Stimulated activated CD4-positive, alpha-beta T cell treated with anti-CD3 and anti-CD28 coated beads, Interleukin-4, amount 100 ng/mL, for 1 hour (primary cell): ENCODE measurements at regions not wholly inside any gene's neighbourhood (a gene's known extent, or its start where the extent isn't known, plus 50 kb on each side); places are given as distances from the start of the nearest gene placed in this dataset.
"Not testable (repeated sequence)": the region's sequence is repeated elsewhere in the genome, so short reads cannot be mapped to it uniquely, and the experiment has no call there.

Experiments used
- DNase-seq: peaks from one replicate; pipeline ENCODE4 v3.0.0-alpha.2; 2020

DNA sequence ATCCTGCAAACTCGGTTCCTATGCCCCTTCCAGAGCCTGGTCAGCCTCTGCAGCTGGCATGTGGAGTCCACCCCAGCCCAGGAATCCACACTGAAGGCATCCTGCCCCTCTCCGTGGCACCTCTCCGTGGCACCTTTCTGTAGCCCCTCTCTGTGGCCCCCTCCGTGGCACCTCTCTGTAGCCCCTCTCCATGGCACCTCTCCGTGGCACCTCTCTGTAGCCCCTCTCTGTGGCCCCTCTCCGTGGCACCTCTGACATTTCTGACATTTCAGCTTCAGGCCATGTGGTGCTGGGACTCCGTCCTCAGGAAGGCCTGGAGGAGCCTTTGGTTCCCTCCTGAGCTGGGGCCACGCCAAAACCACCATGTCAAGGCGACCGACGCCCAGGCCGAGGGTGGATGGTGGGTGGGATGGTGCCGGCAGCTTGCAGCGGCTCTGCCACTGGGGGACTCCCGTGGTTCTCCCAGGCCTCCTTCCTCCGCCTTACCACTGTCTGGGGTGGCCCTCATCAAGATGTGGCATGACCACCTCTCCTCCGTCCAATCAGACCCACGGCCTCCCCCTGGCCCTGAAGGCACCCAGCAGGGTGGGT lies 1518.5 kb downstream of the BRD1 start:
- no peak for DNase-seq

DNA sequence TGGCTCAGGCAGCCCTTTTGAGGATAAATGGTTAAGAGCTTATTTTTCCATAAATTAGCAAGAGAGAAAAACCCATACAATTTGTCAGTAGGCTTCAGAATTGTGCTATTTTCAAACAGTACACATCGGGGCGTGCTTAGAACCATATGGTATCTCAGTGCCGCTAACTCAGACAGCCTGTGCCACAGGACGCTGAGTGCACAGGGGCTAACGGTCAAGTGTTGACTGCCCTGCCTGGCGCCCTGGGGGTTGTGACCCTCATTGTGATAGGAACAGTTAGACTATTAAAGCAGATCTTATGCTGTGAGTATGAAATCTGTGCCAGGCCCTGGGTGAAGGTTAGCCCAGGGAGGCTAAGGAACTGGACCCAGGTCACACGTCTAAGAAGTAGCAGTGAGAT lies 1519.7 kb downstream of the BRD1 start:
- DNase-seq: no peak

DNA sequence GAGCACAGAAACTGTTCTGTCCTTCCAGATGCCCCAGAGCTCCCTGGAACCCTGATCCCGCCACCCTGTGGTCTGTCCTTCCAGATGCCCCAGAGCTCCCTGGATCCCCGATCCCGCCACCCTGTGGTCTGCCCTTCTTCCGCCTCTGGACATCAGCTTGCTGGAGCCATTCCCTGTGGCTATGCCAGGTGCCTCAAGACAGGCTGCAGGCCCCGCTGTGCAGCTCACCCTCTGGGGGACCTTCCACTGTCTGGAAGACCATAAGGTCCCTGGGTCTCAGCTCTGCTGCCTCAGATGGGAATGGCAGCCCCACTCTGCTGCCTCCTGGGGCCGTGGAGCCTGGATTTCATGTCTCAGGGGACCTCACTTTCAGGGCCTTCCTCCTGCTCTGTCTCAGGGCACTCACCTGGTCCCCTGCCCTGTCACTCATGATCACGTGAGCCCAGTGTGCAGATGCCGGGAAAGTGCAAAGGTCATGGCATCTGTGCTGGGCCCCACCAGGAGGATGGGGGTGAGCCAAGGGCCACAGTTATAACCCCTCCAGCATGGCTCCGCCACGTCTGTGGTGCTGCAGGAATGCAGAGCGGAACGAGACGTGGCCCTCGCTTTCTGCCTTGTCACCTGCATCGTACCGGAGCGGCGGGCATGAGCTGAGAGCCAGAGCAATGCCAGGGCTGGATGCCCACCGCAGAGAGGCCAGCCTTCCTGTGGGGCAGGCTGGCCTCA lies 1520.7 kb downstream of the BRD1 start:
- no peak for DNase-seq

DNA sequence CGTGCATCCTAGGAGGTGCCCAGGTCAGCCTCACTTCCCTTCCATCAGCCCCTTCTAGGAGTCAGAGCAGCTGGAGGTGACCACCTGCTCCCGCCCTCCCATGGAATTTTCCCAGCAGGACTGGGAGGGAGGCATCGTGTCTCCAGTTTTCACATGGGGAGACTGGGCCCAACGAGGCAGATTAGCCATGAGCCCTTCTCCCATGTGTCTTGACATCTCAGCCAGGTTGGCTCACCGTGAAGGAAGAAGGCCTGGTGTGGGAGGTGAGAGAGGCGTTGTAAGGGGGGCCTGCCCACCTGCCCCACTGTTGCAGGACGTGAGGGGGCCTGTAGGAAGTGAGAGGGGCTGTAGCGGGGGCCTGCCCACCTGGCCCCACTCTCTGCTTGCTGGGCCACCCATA lies 1521.4 kb downstream of the BRD1 start:
- DNase-seq: no peak

DNA sequence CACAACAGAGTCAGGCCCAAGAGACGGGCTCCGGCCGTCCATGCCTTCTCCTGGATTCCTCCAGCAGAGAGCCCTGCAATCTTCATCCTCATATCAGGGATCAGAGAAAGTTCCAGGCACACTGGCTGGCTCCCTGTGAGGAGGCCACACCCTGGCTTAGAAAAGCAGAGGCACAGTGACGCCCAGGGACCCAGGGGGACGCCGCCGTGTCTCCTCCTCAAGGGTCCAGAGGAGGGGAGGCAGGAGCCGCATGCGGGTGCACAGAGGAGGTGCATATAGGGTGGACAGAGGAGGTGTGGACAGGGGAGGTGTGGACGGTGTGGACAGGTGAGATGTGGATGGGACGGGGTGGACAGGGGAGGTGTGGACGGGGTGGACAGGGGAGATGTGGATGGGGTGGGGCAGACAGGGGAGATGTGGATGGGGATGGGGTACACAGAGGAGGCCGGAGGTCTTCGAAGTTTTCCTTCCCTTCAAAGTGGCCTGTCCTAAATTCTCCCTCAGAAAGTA lies 1521.9 kb downstream of the BRD1 start:
- no peak for DNase-seq

DNA sequence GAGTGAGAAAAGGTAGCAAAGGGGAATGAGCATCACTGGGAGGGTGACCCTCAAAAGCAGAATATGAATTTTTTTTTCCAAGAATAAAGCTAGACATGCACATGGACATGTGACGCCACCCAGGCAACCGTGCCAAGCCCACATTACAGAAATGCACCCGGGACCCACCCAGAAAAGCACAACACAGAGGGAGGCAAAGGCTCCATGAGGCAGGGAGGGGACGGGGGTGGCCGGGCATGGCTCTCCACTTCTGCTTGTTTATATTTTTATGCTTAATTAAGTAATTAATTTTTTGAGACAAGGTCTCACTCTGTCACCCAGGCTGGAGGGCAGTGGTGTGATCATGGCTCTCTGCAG lies 1524.3 kb downstream of the BRD1 start:
- no peak for DNase-seq

DNA sequence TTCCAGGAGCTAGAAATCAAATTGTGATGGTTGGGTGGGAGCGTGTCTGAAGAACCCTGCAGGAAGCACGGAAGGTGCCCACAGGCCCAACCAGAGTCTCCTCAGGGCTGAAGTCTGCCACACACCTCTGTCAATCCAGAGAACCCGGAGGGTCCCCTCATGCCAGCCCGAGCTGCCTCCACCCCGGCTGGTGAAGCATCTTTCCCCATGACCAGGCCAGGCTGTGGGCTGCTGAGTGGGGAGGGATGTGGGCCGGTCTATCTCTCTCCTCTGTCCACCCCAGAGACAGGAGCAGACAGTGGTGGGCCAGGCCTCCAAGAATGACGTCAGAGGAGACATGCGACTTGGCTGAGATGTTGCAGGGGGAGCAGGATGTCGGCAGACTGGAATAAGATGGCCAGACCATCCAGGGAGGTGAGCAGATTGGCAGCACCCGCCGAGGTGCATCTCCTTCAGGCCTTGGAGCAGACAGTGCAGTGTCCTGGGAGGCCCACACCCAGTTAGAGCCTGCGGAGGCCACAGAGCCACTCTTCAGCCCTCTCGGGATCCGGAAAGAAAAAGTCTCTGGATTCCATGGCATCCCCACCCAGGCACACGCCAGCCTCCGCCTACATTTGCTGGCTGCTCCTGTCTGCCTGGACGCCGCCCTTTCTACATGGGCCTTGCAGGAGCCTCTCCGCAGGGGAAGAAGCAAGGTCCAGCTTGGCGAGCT lies 1524.9 kb downstream of the BRD1 start:
- DNase-seq: no peak

DNA sequence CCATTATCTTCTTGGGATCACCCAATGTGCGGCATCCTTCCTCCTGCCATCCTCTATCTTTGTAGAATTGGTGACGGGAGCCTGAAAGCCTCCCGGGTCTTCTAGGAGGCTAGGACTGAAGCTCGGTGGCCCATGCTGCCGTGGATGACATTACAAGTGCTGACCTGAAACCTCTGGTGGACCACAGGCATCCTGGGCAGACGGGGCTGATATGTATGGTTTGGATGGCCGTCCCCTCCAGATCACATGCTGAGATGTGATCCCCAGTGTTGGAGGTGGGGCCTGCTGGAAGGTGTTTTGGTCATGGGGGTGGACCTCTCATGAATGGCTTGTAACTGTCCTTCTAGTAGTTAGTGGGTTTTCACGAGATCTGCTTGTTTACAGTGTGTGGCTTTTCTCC lies 1525.8 kb downstream of the BRD1 start:
- no peak for DNase-seq

DNA sequence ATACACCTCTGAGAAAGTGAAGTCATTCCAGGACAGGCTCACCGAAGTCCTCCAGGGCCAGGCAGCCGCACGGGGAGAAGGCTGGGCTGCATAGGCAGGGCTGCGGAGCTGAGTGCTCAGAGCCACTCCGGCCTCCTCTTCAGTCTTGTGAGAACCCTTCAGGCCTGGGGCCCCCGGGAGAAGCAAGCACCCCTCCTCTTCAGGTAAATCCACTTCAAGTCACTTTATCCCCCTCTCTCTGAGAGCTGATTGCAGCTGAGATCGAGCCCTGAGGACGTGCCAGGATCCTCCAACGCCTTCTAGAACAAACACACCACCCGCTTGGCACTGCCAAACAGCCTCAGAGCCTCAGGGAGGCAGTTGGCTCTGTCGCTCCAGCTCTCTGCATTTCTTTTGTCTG lies 1526.3 kb downstream of the BRD1 start:
- DNase-seq: no peak

DNA sequence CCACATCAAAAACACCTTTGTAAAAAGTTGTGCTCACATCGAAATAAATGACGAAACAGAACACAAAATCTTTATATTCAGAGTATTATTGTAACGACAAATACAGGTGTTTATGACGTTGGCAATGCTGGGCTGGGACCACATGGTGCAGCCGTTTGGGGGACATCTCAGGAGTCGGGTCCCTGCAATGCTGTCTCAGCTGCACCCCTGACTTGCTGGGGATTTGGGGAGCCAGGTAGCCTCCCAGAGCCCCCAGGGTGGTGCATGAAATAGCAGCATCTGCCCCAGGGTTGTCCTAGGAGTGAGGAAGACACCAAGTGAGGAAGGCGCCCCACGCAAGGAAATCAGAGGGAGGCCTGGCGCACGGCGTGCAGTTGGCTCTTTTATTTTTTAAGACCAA lies 1526.8 kb downstream of the BRD1 start:
- no peak for DNase-seq

DNA sequence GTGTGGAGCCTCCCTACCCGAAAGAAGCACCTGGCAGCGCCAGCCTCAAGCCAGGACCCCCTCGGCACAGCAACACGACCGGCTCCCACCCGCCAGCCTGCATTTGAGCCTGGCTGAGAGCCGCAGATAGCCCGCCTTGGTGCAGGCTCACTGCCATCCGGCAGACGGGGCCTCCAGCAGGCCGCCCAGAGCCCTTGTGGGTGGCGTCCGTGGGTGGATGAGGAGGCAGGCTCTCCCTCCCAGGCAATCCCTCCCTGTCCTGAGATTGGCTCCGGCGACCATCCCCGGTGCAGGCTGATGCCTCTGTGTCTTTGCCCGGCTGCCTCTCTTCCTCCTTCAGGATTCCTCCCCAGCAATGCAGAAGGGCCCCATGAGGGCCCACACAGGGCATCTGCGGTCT lies 1527.9 kb downstream of the BRD1 start:
- DNase-seq: no peak

DNA sequence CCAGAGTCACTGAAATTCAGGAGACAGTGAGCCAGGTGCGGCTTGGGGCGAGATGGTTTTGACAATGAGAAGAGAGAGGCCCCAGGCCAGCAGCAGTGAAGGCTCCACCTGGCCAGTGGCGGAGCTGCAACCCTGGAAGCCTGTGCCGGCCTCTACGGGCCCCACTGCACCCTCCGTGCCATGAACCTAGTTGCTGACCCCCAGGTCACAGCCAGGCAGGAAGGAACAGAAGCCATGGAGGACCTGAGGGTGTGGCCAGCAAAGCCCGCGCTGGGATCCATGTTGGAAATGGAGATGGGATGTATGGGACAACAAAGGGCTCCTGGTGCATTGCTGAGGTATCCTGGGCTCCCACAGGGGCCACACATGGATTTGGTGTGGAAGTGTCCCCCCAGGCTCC lies 1528.5 kb downstream of the BRD1 start:
- no peak for DNase-seq

DNA sequence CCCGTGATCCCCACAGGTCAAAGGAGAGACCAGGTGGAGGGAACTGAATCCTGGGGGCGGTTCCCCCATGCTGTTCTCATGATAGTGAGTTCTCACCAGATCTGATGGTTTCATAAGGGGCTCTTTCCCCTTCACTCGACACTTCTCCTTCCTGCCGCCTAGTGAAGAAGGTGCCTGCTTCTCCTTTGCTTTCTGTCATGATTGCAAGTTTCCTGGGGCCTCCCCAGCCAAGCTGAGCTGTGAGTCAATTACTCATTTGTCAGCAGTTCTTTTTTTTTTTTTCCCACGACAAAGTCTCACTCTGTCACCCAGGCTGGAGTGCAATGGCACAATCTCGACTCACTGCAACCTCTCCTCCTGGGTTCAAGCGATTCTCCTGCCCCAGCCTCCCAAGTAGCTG lies 1530.4 kb downstream of the BRD1 start:
- DNase-seq: no peak

DNA sequence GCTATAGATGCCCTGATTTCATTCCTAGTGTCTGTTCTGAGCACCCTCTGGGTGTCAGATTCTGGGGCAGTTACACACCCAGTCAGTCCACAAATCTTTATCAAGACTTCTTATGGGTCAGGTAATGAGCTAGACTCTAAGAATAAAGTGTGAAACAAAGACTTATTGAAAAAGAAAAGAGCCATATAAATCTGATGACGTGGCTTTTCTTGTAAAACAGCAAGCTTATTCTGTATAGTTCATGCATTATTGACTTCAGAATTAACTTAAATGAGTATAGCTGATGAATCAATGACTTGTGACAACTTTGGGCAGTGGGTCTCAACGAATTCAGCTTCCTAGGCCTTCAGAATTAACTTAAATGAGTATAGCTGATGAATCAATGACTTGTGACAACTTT lies 1527.5 kb downstream of the TBC1D22A start:
- DNase-seq: not testable (repeated sequence)

DNA sequence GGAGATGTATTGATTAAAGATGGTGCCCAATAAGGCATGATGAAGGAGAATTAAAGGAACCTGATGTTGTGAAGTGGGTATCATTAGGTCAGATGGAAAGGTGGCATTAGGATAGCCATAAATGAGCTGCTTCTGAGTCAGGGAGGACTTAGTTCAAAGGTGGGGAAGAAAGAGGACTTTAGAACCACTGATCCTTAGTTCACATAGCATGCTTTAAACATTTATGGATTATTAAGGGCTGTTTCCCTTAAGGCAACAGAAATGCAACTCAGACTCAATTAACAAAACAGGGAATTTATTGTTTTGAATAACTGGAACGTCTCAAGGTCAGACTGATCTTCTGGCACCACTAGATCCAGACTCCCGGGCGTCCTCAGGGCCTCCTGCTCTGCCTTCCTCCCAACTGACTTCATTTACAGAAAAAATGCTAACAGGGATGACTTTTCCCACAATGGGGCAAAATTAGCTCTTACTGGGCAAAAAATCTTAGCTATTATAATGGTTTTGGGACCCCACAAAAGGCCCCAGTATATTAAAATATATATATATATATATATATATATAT lies 1526.0 kb downstream of the TBC1D22A start:
- DNase-seq: no peak

DNA sequence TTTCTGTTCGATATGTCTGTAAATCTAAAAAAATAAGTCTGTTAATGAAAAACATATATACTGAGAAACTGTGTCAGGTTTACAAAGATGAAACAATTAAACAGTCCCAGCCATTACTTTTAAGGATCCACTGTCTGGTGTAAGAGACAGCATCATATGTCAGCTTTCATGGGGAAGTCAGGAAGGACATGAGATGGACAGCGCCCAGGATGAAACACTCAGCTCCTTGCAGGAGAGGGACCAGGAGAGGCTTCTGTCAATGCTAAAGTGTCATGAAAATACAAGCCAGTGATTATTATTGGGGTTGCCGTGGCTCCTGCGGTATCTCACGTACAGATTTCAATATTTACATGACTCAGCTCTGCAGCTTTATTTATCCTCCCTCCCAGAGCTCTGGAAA lies 1524.6 kb downstream of the TBC1D22A start:
- DNase-seq: no peak

DNA sequence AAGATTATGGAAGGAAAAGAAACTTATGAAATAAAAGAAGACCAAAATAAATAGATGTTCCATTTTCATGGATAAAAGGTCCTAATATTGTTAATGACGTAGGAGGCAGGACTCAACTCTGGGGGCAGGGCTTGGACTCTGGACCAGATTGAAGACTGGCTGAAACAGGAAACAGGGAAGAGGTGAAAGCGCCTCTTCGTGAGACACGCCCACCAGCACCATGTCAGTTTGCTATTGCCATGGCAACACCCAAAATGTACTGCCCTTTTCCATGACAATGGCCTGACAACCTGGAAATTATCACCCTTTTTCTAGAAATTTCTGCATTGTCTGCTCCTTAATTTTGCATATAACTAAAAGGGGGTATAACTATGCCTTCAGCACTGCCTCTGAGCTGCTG lies 1522.2 kb downstream of the TBC1D22A start:
- DNase-seq: no peak

DNA sequence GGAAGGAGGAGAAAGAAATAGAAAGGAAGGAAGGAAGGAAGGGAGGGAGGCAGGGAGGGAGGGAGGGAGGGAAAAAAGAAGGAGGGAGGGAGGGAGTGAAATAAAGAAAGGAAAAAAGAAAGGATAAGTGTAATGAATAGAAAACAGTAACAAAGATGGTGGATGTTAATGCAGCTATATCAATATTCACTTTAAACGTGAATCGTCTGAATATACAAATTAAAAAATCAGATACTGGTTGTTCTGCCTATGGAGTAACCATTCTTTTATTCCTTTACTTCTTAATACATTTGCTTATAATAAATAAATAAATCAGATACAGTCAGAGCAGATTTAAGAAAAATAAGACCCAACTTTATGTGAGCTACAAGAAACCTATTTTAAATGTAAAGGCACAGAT lies 1520.4 kb downstream of the TBC1D22A start:
- DNase-seq: no peak

DNA sequence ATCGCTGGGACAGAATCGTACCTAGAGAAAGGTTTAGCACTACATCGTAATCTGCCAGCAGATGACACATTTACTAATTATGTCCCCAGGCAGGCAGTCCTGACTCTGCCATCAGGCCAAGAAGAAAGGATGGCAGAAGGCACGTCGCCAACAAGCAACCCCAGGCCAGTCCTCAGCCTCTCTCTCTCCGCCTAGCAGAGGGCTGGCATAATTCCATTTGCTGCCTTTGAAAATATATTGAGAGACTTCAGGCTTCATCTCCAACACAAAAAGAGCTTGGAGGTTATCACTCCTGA lies 1517.0 kb downstream of the TBC1D22A start:
- no peak for DNase-seq

DNA sequence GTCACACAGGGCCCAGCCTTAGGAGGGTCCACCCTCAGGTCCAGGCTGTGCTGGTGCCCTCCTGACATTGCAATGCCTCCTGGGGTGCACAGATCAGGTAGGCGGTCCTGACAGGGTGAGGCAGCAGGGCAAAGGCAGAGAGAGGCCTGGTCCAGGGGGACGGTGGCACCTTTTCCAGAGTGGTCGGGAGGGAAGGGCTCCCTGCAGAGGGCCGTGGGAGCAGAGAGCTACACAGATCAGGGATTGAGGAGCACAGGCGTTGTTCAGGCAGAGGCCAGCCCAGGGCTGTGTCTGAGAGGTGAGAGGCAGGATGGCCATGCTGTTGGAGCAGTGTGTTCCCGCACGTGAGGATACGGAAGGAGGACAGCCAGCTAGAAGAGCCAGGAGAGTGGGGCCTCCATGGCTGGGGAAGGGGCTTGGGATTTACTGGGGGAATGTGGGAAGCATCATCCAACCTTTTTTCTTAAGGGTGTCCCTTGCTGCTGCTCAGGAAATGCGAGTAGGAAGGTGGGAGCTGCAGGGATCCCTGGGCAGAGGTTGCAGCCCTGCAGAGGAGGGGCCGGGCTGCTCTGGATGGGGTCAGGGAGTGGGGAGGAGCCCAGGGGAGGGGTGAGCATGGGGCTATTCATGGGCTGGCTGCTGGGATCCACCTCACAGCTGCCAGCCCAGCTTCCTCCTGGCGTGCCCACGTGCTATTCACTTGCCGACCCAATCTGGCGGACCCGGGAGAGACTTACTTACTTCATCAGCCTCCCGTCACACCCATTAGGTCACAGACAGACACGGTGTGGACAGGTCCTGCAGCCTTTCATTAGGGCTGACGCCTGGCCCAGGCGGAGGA lies 1516.4 kb downstream of the TBC1D22A start:
- DNase-seq: no peak

DNA sequence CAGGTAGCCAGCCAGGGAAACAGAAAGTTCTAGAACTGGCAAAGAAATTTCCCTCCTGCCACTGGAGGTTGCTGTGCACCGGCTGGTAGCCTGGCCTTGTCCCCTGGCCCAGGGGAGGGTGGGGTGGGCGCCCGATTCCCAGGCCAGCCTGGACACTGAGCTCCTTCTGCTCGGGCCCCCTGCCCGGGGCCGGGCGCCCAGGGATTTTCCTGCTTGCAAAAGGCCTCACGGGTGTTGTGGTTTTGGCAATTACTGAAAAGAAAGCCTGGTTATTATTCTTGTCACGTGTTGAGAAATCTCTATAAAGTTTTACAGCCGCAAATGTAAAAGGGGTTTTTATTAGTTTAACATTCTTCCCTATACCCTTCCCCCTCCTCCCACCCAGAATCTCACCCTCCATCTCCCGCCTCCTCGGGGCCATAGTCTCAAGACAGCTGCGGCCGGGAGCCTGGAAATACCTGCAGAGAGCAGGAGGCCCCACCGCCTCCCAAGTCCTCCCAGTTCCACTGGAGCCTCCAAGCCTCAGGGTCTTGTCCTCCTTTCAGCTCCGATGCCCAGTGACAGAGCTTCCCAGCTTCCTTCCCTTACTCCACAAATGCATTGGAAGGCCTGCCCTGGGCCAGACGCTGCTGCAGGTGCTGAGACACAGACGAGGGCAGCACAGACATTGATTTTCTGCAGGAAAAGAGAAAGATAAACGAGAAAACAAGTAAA lies 1515.6 kb downstream of the TBC1D22A start:
- no peak for DNase-seq
